ENCODE measurements at regions not wholly inside any gene's neighbourhood (a gene's known extent, or its start where the extent isn't known, plus 50 kb on each side); places are given as distances from the start of the nearest gene placed in this dataset.
"Not testable (repeated sequence)": the region's sequence is repeated elsewhere in the genome, so short reads cannot be mapped to it uniquely, and the experiment has no call there.

- ATAC-seq (no peak), DNase-seq (no peak)
- Histone ChIP-seq H3K27ac (no peak overlapping the region), H3K27me3 (ENCODE audit: low read depth) (no peaks in the 10 kb centered on the region), H3K4me3 (no peak overlapping the region), H3K36me3 (no peaks in the 10 kb centered on the region), H3K4me1 (no peaks in the 10 kb centered on the region), H3K9me3 (no peaks in the 10 kb centered on the region)
- TF ChIP-seq, protein P1, sequence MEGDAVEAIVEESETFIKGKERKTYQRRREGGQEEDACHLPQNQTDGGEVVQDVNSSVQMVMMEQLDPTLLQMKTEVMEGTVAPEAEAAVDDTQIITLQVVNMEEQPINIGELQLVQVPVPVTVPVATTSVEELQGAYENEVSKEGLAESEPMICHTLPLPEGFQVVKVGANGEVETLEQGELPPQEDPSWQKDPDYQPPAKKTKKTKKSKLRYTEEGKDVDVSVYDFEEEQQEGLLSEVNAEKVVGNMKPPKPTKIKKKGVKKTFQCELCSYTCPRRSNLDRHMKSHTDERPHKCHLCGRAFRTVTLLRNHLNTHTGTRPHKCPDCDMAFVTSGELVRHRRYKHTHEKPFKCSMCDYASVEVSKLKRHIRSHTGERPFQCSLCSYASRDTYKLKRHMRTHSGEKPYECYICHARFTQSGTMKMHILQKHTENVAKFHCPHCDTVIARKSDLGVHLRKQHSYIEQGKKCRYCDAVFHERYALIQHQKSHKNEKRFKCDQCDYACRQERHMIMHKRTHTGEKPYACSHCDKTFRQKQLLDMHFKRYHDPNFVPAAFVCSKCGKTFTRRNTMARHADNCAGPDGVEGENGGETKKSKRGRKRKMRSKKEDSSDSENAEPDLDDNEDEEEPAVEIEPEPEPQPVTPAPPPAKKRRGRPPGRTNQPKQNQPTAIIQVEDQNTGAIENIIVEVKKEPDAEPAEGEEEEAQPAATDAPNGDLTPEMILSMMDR (IDR thresholded peaks at IDR 0.05) = no peak
- intact Hi-C loops (cut with DNase I) = no loop called here
Observed at GRCh38 chr6:92989656-92990055, 429.7 kb downstream of the EPHA7 start.

- no peak for DNase-seq
- Histone ChIP-seq H3K4me1 (no peaks in the 10 kb centered on the region), H3K4me3 (no peak overlapping the region), H3K27ac (no peak overlapping the region), H3K27me3 (ENCODE audit: low read depth) (no peaks in the 10 kb centered on the region), H3K36me3 (no peaks in the 10 kb centered on the region), H3K9me3 (no peaks in the 10 kb centered on the region)
- intact Hi-C loops (cut with DNase I) = no loop called here
- ATAC-seq = no peak
- TF ChIP-seq, protein P1 (IDR thresholded peaks at IDR 0.05) = no peak
Observed at GRCh38 chr6:92979281-92979680, 440.1 kb downstream of the EPHA7 start.

DNA sequence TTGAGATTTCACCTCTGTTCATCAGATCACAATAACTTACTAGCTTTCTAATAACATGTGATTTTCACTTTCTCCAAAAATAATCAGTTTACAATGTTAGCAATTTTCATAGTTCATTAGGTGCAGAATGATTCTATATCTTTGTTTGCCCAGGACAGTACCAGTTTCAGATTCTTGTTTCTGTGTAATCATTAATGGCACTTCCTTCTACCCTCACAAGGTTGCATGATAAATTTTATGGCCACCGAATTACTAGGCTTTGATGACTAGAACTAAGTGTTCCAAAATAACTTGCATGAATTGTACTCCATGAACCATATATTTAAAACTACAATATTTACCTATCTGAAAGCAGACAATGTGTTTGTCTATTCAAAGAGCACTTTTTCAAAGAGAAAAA lies 442.3 kb downstream of the EPHA7 start:
- H3K4me3 ChIP-seq = no peak overlapping the region
- no peaks in the 10 kb centered on the region for H3K4me1 ChIP-seq
- DNase-seq = no peak
- no peaks in the 10 kb centered on the region for H3K9me3 ChIP-seq
- no peaks in the 10 kb centered on the region for H3K36me3 ChIP-seq
- intact Hi-C loops (cut with DNase I) = no loop called here
- H3K27me3 ChIP-seq (ENCODE audit: low read depth) = no peaks in the 10 kb centered on the region
- no peak for ATAC-seq
- H3K27ac ChIP-seq = no peak overlapping the region
- TF ChIP-seq, protein P1 (IDR thresholded peaks at IDR 0.05) = no peak

GRCh38 chr6:92967362-92967761 lies 452.0 kb downstream of the EPHA7 start:
- no peak overlapping the region for H3K4me3 ChIP-seq
- no peak overlapping the region for H3K27ac ChIP-seq
- no peaks in the 10 kb centered on the region for H3K27me3 ChIP-seq (ENCODE audit: low read depth)
- no peaks in the 10 kb centered on the region for H3K4me1 ChIP-seq
- H3K9me3 ChIP-seq = no peaks in the 10 kb centered on the region
- no peak for ATAC-seq
- no peaks in the 10 kb centered on the region for H3K36me3 ChIP-seq
- DNase-seq = no peak
- TF ChIP-seq, protein P1 (IDR thresholded peaks at IDR 0.05) = no peak
- intact Hi-C loops (cut with DNase I) = no loop called here

DNA sequence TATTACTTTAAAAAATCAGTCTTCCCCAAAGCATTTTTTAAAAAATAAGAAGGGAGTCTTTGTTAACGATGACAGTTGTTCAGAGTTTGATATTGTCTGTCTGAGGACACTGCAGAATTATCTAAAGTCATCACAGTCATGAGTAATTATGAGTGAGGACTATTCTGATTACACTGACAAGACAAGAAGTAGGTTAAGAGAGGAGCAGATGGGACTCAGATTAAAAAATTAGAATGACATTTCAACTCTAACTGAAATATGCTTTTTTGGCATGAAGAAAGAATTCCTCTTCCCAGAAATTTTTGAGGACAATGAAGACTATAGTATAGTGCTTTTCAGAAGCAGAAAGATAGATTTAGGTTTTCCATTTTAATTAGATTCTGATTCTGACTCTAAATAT lies 456.5 kb downstream of the EPHA7 start:
- Histone ChIP-seq H3K4me1 (no peaks in the 10 kb centered on the region), H3K27me3 (ENCODE audit: low read depth) (no peaks in the 10 kb centered on the region), H3K27ac (no peak overlapping the region), H3K9me3 (peaks cover 10% of the 10 kb centered on the region), H3K36me3 (no peaks in the 10 kb centered on the region), H3K4me3 (no peak overlapping the region)
- TF ChIP-seq, protein P1 (IDR thresholded peaks at IDR 0.05) = no peak
- no peak for DNase-seq
- no peak for ATAC-seq
- intact Hi-C loops (cut with DNase I) = no loop called here

GRCh38 chr6:92952111-92952510 lies 467.2 kb downstream of the EPHA7 start:
- intact Hi-C loops (cut with DNase I); H3K4me1 ChIP-seq; H3K4me3 ChIP-seq; ATAC-seq; DNase-seq; H3K27ac ChIP-seq; H3K27me3 ChIP-seq (ENCODE audit: low read depth); H3K36me3 ChIP-seq; H3K9me3 ChIP-seq: not testable (repeated sequence)

Measured in lower lobe of right lung (tissue), 2 donors.